ENCODE measurements at regions not wholly inside any gene's neighbourhood (a gene's known extent, or its start where the extent isn't known, plus 50 kb on each side); places are given as distances from the start of the nearest gene placed in this dataset.

DNA sequence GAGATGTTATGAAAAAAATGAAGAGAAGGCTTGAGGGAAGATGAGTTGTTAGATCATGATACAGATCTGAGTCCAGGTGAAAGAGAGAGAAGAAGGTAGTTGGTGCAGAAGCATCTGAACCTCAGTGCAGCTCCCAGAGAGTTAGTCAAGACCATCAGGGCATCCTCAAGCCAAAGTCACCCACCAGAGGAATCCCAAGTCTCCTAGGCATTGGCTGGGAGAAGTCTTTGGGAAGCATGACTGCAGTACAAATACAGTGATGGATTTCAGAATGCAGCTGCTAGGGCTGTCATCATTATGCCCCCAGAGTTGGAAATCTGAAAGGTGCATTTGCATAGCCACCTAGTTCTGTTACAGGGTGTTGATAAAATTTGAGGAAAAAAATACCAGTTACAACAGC is 59.7 kb upstream of the GALNT18 start:
- H3K9ac ChIP-seq = no peak overlapping the region
- H3K4me1 ChIP-seq = no peaks in the 10 kb centered on the region
- no peaks in the 10 kb centered on the region for H3K79me2 ChIP-seq
- H3K27ac ChIP-seq = no peak overlapping the region
- TF ChIP-seq, protein P1, sequence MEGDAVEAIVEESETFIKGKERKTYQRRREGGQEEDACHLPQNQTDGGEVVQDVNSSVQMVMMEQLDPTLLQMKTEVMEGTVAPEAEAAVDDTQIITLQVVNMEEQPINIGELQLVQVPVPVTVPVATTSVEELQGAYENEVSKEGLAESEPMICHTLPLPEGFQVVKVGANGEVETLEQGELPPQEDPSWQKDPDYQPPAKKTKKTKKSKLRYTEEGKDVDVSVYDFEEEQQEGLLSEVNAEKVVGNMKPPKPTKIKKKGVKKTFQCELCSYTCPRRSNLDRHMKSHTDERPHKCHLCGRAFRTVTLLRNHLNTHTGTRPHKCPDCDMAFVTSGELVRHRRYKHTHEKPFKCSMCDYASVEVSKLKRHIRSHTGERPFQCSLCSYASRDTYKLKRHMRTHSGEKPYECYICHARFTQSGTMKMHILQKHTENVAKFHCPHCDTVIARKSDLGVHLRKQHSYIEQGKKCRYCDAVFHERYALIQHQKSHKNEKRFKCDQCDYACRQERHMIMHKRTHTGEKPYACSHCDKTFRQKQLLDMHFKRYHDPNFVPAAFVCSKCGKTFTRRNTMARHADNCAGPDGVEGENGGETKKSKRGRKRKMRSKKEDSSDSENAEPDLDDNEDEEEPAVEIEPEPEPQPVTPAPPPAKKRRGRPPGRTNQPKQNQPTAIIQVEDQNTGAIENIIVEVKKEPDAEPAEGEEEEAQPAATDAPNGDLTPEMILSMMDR (IDR thresholded peaks at IDR 0.05) = no peak
- H3K27me3 ChIP-seq (ENCODE audit: control insufficient read depth, insufficient read depth, low read length) = no peaks in the 10 kb centered on the region
- no peaks in the 10 kb centered on the region for H3K9me3 ChIP-seq (ENCODE audit: control insufficient read depth, low read length)
- H3K36me3 ChIP-seq (ENCODE audit: control insufficient read depth, insufficient read depth, low read length) = no peaks in the 10 kb centered on the region
- no peak overlapping the region for H3K4me3 ChIP-seq (ENCODE audit: low read depth, low read length)
- no peak overlapping the region for H2AFZ ChIP-seq
- no peak overlapping the region for H3K4me2 ChIP-seq (ENCODE audit: low read length)

- Histone ChIP-seq H3K4me1 (no peaks in the 10 kb centered on the region), H3K4me3 (ENCODE audit: low read depth, low read length) (no peak overlapping the region), H3K36me3 (ENCODE audit: control insufficient read depth, insufficient read depth, low read length) (no peaks in the 10 kb centered on the region), H3K4me2 (ENCODE audit: low read length) (no peak overlapping the region), H3K79me2 (no peaks in the 10 kb centered on the region), H2AFZ (no peak overlapping the region), H3K9me3 (ENCODE audit: control insufficient read depth, low read length) (no peaks in the 10 kb centered on the region), H3K9ac (no peak overlapping the region), H3K27me3 (ENCODE audit: control insufficient read depth, insufficient read depth, low read length) (no peaks in the 10 kb centered on the region), H3K27ac (no peak overlapping the region)
- TF ChIP-seq, protein P1 (IDR thresholded peaks at IDR 0.05) = no peak
Observed at GRCh38 chr11:11677672-11678356, 56.0 kb upstream of the GALNT18 start.

- Histone ChIP-seq H3K4me2 (ENCODE audit: low read length) (no peak overlapping the region), H3K4me1 (no peaks in the 10 kb centered on the region), H2AFZ (no peak overlapping the region), H3K27me3 (ENCODE audit: control insufficient read depth, insufficient read depth, low read length) (no peaks in the 10 kb centered on the region), H3K9me3 (ENCODE audit: control insufficient read depth, low read length) (no peaks in the 10 kb centered on the region), H3K9ac (no peak overlapping the region), H3K27ac (no peak overlapping the region), H3K36me3 (ENCODE audit: control insufficient read depth, insufficient read depth, low read length) (no peaks in the 10 kb centered on the region), H3K79me2 (no peaks in the 10 kb centered on the region), H3K4me3 (ENCODE audit: low read depth, low read length) (no peak overlapping the region)
- TF ChIP-seq, protein P1 (IDR thresholded peaks at IDR 0.05) = no peak
Observed at GRCh38 chr11:11675671-11676181, 53.9 kb upstream of the GALNT18 start.

- no peaks in the 10 kb centered on the region for H3K27me3 ChIP-seq (ENCODE audit: control insufficient read depth, insufficient read depth, low read length)
- no peak overlapping the region for H3K9ac ChIP-seq
- H3K4me3 ChIP-seq (ENCODE audit: low read depth, low read length) = no peak overlapping the region
- no peak overlapping the region for H2AFZ ChIP-seq
- no peak overlapping the region for H3K27ac ChIP-seq
- no peaks in the 10 kb centered on the region for H3K36me3 ChIP-seq (ENCODE audit: control insufficient read depth, insufficient read depth, low read length)
- TF ChIP-seq, protein P1 (IDR thresholded peaks at IDR 0.05) = no peak
- H3K4me2 ChIP-seq (ENCODE audit: low read length) = no peak overlapping the region
- no peaks in the 10 kb centered on the region for H3K9me3 ChIP-seq (ENCODE audit: control insufficient read depth, low read length)
- H3K4me1 ChIP-seq = no peaks in the 10 kb centered on the region
- no peaks in the 10 kb centered on the region for H3K79me2 ChIP-seq
Observed at GRCh38 chr11:11672789-11673188, 51.0 kb upstream of the GALNT18 start.

- Histone ChIP-seq H3K27me3 (ENCODE audit: control insufficient read depth, insufficient read depth, low read length) (no peaks in the 10 kb centered on the region), H2AFZ (no peak overlapping the region), H3K79me2 (no peaks in the 10 kb centered on the region), H3K4me1 (no peaks in the 10 kb centered on the region), H3K27ac (no peak overlapping the region), H3K36me3 (ENCODE audit: control insufficient read depth, insufficient read depth, low read length) (no peaks in the 10 kb centered on the region), H3K9ac (no peak overlapping the region), H3K4me2 (ENCODE audit: low read length) (no peak overlapping the region), H3K9me3 (ENCODE audit: control insufficient read depth, low read length) (no peaks in the 10 kb centered on the region), H3K4me3 (ENCODE audit: low read depth, low read length) (no peak overlapping the region)
- TF ChIP-seq, protein P1 (IDR thresholded peaks at IDR 0.05) = no peak
Observed at GRCh38 chr11:11672101-11672500, 50.3 kb upstream of the GALNT18 start.

Measured in parathyroid adenoma (tissue), 2 donors.